HCT116 (cell line): ENCODE measurements at regions not wholly inside any gene's neighbourhood (a gene's known extent, or its start where the extent isn't known, plus 50 kb on each side); places are given as distances from the start of the nearest gene placed in this dataset.

Experiments
- ATAC-seq: fragments of 200-7000 bp; cut with Tn5 transposase; 2 replicates; pipeline ENCODE4 v1.9.1; 2020; ENCODE audit warnings: mild to moderate bottlenecking, moderate library complexity
- BruUV-seq: library from RNA; stranded (reverse); fragments of 400-500 nt; replicated peaks from 2 replicates; lab custom pipeline; 2021; lab: Mats Ljungman, UMichigan
- CTCF ChIA-PET: fragments of 300-600 bp; sonication (Branson Sonifier 250); formaldehyde crosslinking; loops from one replicate; lab custom pipeline; 2021; ENCODE audit warnings: antibody characterized with exemption; lab: Charles Lee
- POLR2A ChIA-PET: fragments of 300-600, 350-600 bp; sonication (Branson Sonifier 250); formaldehyde crosslinking; loops from one replicate; lab custom pipeline; 2021; ENCODE audit warnings: antibody characterized with exemption; lab: Charles Lee
- RAD21 ChIA-PET, 2 experiments: fragments of 300-600 bp; sonication (Branson Sonifier 250); formaldehyde crosslinking; loops; one replicate each; lab custom pipeline; 2023; ENCODE audit warnings: low total read pairs in 2 of 2; ENCODE audit not compliant: uncharacterized antibody in 2 of 2, unreplicated experiment in 2 of 2, low non-redundant PET in 1 of 2; lab: Charles Lee
- DNase-seq: peaks from one replicate; pipeline ENCODE4 v3.0.0-alpha.2; 2010; ENCODE audit warnings: low read depth, low spot score
- H2AFZ ChIP-seq: fragments of 200-600 bp; shearing (Covaris generic), sonication (generic); 2 replicates; pipeline ENCODE4 v1.6.1; 2017; ENCODE audit warnings: low read depth, mixed run types, mixed read lengths, antibody characterized with exemption, low read length; ENCODE audit not compliant: poor library complexity, severe bottlenecking
- H3K27ac ChIP-seq: 2 replicates; pipeline ENCODE4 v1.5.1; 2012; ENCODE audit warnings: low read depth, low read length
- H3K27me3 ChIP-seq: fragments of 200-600 bp; sonication (generic); 2 replicates; pipeline ENCODE4 v1.6.1; 2016; ENCODE audit warnings: mixed run types, low read length, mixed read lengths; ENCODE audit not compliant: insufficient read depth
- H3K36me3 ChIP-seq, 2 experiments: fragments of 200-500 bp in 1 of 2; fragments of 200-600 bp in 1 of 2; sonication (Bioruptor generic) in 1 of 2; sonication (generic) in 1 of 2; 2 replicates each; pipeline versions ENCODE4 v1.5.1 to v1.6.1; 2014 to 2016; ENCODE audit warnings: low read length in 2 of 2, inconsistent platforms in 1 of 2, mixed read lengths in 1 of 2, mixed run types in 1 of 2; ENCODE audit not compliant: insufficient read depth in 2 of 2, control insufficient read depth in 1 of 2
- H3K4me1 ChIP-seq, 2 experiments: fragments of 200-600 bp in 1 of 2; sonication (generic) in 1 of 2; 2 replicates each; pipeline versions ENCODE4 v1.5.1 to v1.6.1; 2012 to 2017; ENCODE audit warnings: low read length in 2 of 2, inconsistent platforms in 1 of 2, mild to moderate bottlenecking in 1 of 2, mixed read lengths in 1 of 2, mixed run types in 1 of 2, moderate library complexity in 1 of 2; ENCODE audit not compliant: insufficient read depth in 2 of 2, control insufficient read depth in 1 of 2
- H3K4me2 ChIP-seq: fragments of 200-600 bp; sonication (generic); 2 replicates; pipeline ENCODE4 v1.6.1; 2017; ENCODE audit warnings: mixed run types, low read length, mixed read lengths
- H3K4me3 ChIP-seq, 2 experiments: fragments of 200-600 bp in 1 of 2; sonication (generic) in 1 of 2; replicated peaks in 1 of 2; 2 replicates each; pipeline ENCODE4 v1.5.1; 2011 to 2016; ENCODE audit warnings: low read length in 2 of 2, control low read depth in 1 of 2, low read depth in 1 of 2, mild to moderate bottlenecking in 1 of 2, mixed read lengths in 1 of 2, mixed run types in 1 of 2
- H3K79me2 ChIP-seq: fragments of 200-600 bp; sonication (generic); 2 replicates; pipeline ENCODE4 v1.6.1; 2017; ENCODE audit warnings: mild to moderate bottlenecking, mixed run types, low read length, moderate library complexity, mixed read lengths; ENCODE audit not compliant: insufficient read depth
- H3K9ac ChIP-seq: fragments of 200-600 bp; sonication (generic); 2 replicates; pipeline ENCODE4 v1.6.1; 2016; ENCODE audit warnings: low read length, mixed read lengths
- H3K9me2 ChIP-seq: fragments of 200-600 bp; sonication (generic), shearing (Covaris generic); 2 replicates; pipeline ENCODE4 v1.6.1; 2017; ENCODE audit warnings: mixed run types, mild to moderate bottlenecking, moderate library complexity; ENCODE audit not compliant: insufficient read depth
- H3K9me3 ChIP-seq, 2 experiments: fragments of 200-500 bp in 1 of 2; fragments of 200-600 bp in 1 of 2; sonication (Bioruptor generic) in 1 of 2; sonication (generic) in 1 of 2; 2 replicates each; pipeline ENCODE4 v1.6.1; 2014 to 2017; ENCODE audit warnings: low read length in 2 of 2, mixed read lengths in 2 of 2, inconsistent platforms in 1 of 2, low read depth in 1 of 2, mild to moderate bottlenecking in 1 of 2, mixed run types in 1 of 2, moderate library complexity in 1 of 2; ENCODE audit not compliant: control insufficient read depth in 1 of 2, insufficient read depth in 1 of 2
- H4K20me1 ChIP-seq: fragments of 200-600 bp; sonication (generic), shearing (Covaris generic); 2 replicates; pipeline ENCODE4 v1.6.1; 2017; ENCODE audit warnings: mixed run types, mild to moderate bottlenecking, moderate library complexity; ENCODE audit not compliant: insufficient read depth
- EGR1 ChIP-seq: IDR thresholded peaks from 2 replicates; pipeline ENCODE4 v1.6.1; 2012; ENCODE audit warnings: low read depth
- ELF1 ChIP-seq: IDR thresholded peaks from 2 replicates; pipeline ENCODE4 v1.6.1; 2012; ENCODE audit warnings: low read depth, borderline replicate concordance
- EZH2phosphoT487 ChIP-seq: fragments of 200-600 bp; IDR thresholded peaks from 2 replicates; pipeline ENCODE4 v1.6.1; 2018; ENCODE audit warnings: antibody characterized with exemption, borderline replicate concordance
- RAD21 ChIP-seq: IDR thresholded peaks from 2 replicates; pipeline ENCODE4 v1.6.1; 2012; ENCODE audit warnings: low read depth, mild to moderate bottlenecking
- SRF ChIP-seq: IDR thresholded peaks from 2 replicates; pipeline ENCODE4 v1.6.1; 2012; ENCODE audit warnings: low read depth
- YY1 ChIP-seq: IDR thresholded peaks from 2 replicates; pipeline ENCODE4 v1.6.1; 2011; ENCODE audit warnings: low read length, low read depth, moderate library complexity, mild to moderate bottlenecking; ENCODE audit not compliant: insufficient replicate concordance; ENCODE audit errors: extremely low read depth
- ZBTB33 ChIP-seq: IDR thresholded peaks from 2 replicates; pipeline ENCODE4 v1.6.1; 2011; ENCODE audit warnings: mild to moderate bottlenecking, low read length, moderate library complexity; ENCODE audit not compliant: insufficient replicate concordance; ENCODE audit errors: extremely low read depth
- intact Hi-C: fragments of 100-400 bp; cut with micrococcal nuclease; formaldehyde crosslinking; loops from 2 replicates; pipeline ENCODE4 v1.10.0; 2022

DNA sequence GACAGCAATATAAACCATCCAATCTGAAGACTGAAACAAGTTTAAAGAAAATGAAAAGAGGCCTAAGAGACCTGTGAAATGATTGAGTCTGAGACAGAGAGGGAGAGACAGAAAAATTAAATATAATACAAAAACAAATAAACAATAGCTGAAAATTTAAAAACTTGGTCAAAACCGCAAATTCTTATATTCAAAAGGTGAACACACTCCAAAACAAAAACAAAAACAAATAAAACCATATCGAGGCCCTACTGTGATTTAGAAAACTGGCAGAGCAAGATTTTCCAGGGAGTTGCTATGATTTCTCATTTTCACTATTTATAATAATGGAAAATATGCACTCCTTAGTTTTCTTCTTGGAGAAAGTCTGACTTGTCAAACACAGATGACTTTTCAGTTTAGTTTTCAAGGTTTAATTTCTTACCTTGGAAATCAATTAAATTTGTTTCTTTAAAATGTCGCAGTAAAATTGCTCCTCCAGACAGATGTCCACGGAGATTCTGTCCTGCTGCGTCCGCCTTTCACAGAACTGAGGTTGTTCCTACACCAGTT, 1420.3 kb downstream of the UQCRFS1 start:
- DNase-seq (no peak), ATAC-seq (no peak)
- intact Hi-C loops: no loop called here
- ChIA-PET CTCF (interaction anchor here (1.0 kb wide), 1 partner anchor 9 kb away, joined by 3 read pairs; no protein-coding TSS in a partner anchor), RAD21 (no interaction called here), POLR2A (interaction anchor here (0.9 to 1.6 kb wide), 3 partner anchors 15 to 19 kb away, joined by 3 to 6 read pairs (median 3); no protein-coding TSS in a partner anchor)
- Histone ChIP-seq H3K9me2 (no peaks in the 10 kb centered on the region), H3K27me3 (no peaks in the 10 kb centered on the region), H3K4me3 (peak overlapping the region; percentile 93 to 99), H3K79me2 (peaks cover 77% of the 10 kb centered on the region), H3K27ac (peak overlapping the region; percentile 82), H4K20me1 (no peaks in the 10 kb centered on the region), H3K36me3 (peaks cover 0 to 3% of the 10 kb centered on the region in 2 experiments; a peak in 1 of 4 replicates), H3K9ac (peak overlapping the region; percentile 93), H3K9me3 (no peaks in the 10 kb centered on the region), H3K4me1 (peaks cover 8 to 12% of the 10 kb centered on the region in 2 experiments; a peak in 3 of 4 replicates), H2AFZ (no peak overlapping the region)
- no TSS peak for BruUV-seq
- TF ChIP-seq EGR1 (no peak), RAD21 (no peak), ELF1 (no peak), SRF (no peak), EZH2phosphoT487 (no peak), YY1 (no peak), ZBTB33 (no peak)
- TF ChIP-seq, all 23 proteins: peak for 0
- peak overlapping the region; percentile 89 for H3K4me2 ChIP-seq
